HEK293 (cell line): ENCODE measurements at regions not wholly inside any gene's neighbourhood (a gene's known extent, or its start where the extent isn't known, plus 50 kb on each side); places are given as distances from the start of the nearest gene placed in this dataset.

Experiments used
- CTCF ChIA-PET: fragments of 350-600 bp; formaldehyde crosslinking; extraction: SDS; loops from one replicate; lab custom pipeline; 2021; ENCODE audit warnings: antibody characterized with exemption; lab: Yijun Ruan, JAX
- POLR2A ChIA-PET: fragments of 300-600 bp; formaldehyde crosslinking; extraction: SDS; loops from one replicate; lab custom pipeline; 2020; ENCODE audit warnings: antibody characterized with exemption, inconsistent platforms; lab: Yijun Ruan, JAX
- H3K27ac ChIP-seq: fragments of 200-500 bp; sonication (Bioruptor generic); 2 replicates; pipeline ENCODE4 v1.5.1; 2014; ENCODE audit warnings: low read depth, low read length, control low read depth, inconsistent platforms; ENCODE audit errors: extremely low read depth
- H3K36me3 ChIP-seq, 2 experiments: fragments of 200-500 bp in 1 of 2; sonication (Bioruptor generic) in 1 of 2; 1 replicate in 1 of 2; 2 replicates in 1 of 2; pipeline ENCODE4 v1.5.1; 2014 to 2017; ENCODE audit warnings: inconsistent platforms in 2 of 2, low read length in 2 of 2; ENCODE audit not compliant: control insufficient read depth in 2 of 2, insufficient read depth in 1 of 2
- H3K4me1 ChIP-seq: fragments of 200-500 bp; sonication (Bioruptor generic); 2 replicates; pipeline ENCODE4 v1.5.1; 2014; ENCODE audit warnings: mild to moderate bottlenecking, low read length, inconsistent platforms; ENCODE audit not compliant: control insufficient read depth, insufficient read depth
- H3K4me3 ChIP-seq: 2 replicates; pipeline ENCODE4 v1.5.1; 2011; ENCODE audit warnings: low read depth, mild to moderate bottlenecking, control low read depth, low read length, moderate library complexity
- H3K9me3 ChIP-seq: fragments of 200-500 bp; sonication (Bioruptor generic); 2 replicates; pipeline ENCODE4 v1.5.1; 2014; ENCODE audit warnings: low read depth, low read length, inconsistent platforms; ENCODE audit not compliant: control insufficient read depth, insufficient read depth
- BCL11B ChIP-seq: fragments of 450-650 bp; formaldehyde crosslinking; IDR thresholded peaks from 2 replicates; pipeline ENCODE4 v1.5.1; 2016; ENCODE audit warnings: low read depth, missing biosample characterization, missing genetic modification characterization
- GLI4 ChIP-seq: fragments of 450-650 bp; formaldehyde crosslinking; IDR thresholded peaks from 2 replicates; pipeline ENCODE4 v1.5.1; 2016; ENCODE audit warnings: missing biosample characterization, missing genetic modification characterization
- KLF8 ChIP-seq: fragments of 450-650 bp; formaldehyde crosslinking; IDR thresholded peaks from 2 replicates; pipeline ENCODE4 v1.5.1; 2016; ENCODE audit warnings: missing biosample characterization, missing genetic modification characterization
- OVOL3 ChIP-seq: fragments of 450-650 bp; formaldehyde crosslinking; IDR thresholded peaks from 2 replicates; pipeline ENCODE4 v1.5.1; 2016; ENCODE audit warnings: missing biosample characterization, missing genetic modification characterization
- ZFP3 ChIP-seq: fragments of 450-650 bp; formaldehyde crosslinking; IDR thresholded peaks from 2 replicates; pipeline ENCODE4 v1.5.1; 2016; ENCODE audit warnings: low read depth, missing biosample characterization, missing genetic modification characterization
- ZFP37 ChIP-seq: fragments of 450-650 bp; formaldehyde crosslinking; IDR thresholded peaks from 2 replicates; pipeline ENCODE4 v1.5.1; 2016; ENCODE audit warnings: missing biosample characterization, missing genetic modification characterization
- ZFP69B ChIP-seq: fragments of 450-650 bp; formaldehyde crosslinking; IDR thresholded peaks from 2 replicates; pipeline ENCODE4 v1.5.1; 2016; ENCODE audit warnings: missing biosample characterization, missing genetic modification characterization
- ZNF112 ChIP-seq: fragments of 450-650 bp; formaldehyde crosslinking; IDR thresholded peaks from 2 replicates; pipeline ENCODE4 v1.5.0; 2017; ENCODE audit warnings: missing biosample characterization, missing genetic modification characterization
- ZNF175 ChIP-seq: fragments of 450-650 bp; formaldehyde crosslinking; IDR thresholded peaks from 2 replicates; pipeline ENCODE4 v1.5.1; 2016; ENCODE audit warnings: missing biosample characterization, missing genetic modification characterization
- ZNF2 ChIP-seq: fragments of 450-650 bp; formaldehyde crosslinking; IDR thresholded peaks from 2 replicates; pipeline ENCODE4 v1.5.1; 2016; ENCODE audit warnings: missing biosample characterization, missing genetic modification characterization
- ZNF24 ChIP-seq: fragments of 450-650 bp; formaldehyde crosslinking; IDR thresholded peaks from 2 replicates; pipeline ENCODE4 v1.5.1; 2016; ENCODE audit warnings: missing biosample characterization, missing genetic modification characterization
- ZNF529 ChIP-seq: fragments of 450-650 bp; formaldehyde crosslinking; IDR thresholded peaks from 2 replicates; pipeline ENCODE4 v1.5.1; 2017; ENCODE audit warnings: missing genetic modification characterization, missing biosample characterization; ENCODE audit not compliant: insufficient replicate concordance
- ZNF530 ChIP-seq: fragments of 450-650 bp; formaldehyde crosslinking; IDR thresholded peaks from 2 replicates; pipeline ENCODE4 v1.5.1; 2016; ENCODE audit warnings: low read depth, missing biosample characterization, missing genetic modification characterization
- ZNF548 ChIP-seq: fragments of 450-650 bp; formaldehyde crosslinking; IDR thresholded peaks from 2 replicates; pipeline ENCODE4 v1.5.1; 2016; ENCODE audit warnings: missing biosample characterization, missing genetic modification characterization
- ZNF560 ChIP-seq: fragments of 450-650 bp; formaldehyde crosslinking; IDR thresholded peaks from 2 replicates; pipeline ENCODE4 v1.5.1; 2017; ENCODE audit warnings: missing biosample characterization, missing genetic modification characterization, borderline replicate concordance
- ZNF596 ChIP-seq: fragments of 450-650 bp; IDR thresholded peaks from 2 replicates; pipeline ENCODE4 v1.5.0; 2018; ENCODE audit warnings: missing biosample characterization, mild to moderate bottlenecking, missing genetic modification characterization, moderate library complexity
- ZNF654 ChIP-seq: fragments of 450-650 bp; formaldehyde crosslinking; IDR thresholded peaks from 2 replicates; pipeline ENCODE4 v1.5.1; 2016; ENCODE audit warnings: low read depth, missing biosample characterization, missing genetic modification characterization
- ZNF664 ChIP-seq: fragments of 450-650 bp; formaldehyde crosslinking; IDR thresholded peaks from 2 replicates; pipeline ENCODE4 v1.5.1; 2016; ENCODE audit warnings: missing biosample characterization, missing genetic modification characterization
- ZNF76 ChIP-seq: fragments of 450-650 bp; formaldehyde crosslinking; IDR thresholded peaks from 2 replicates; pipeline ENCODE4; 2016; ENCODE audit warnings: low read depth, missing biosample characterization, missing genetic modification characterization, borderline replicate concordance
- ZNF830 ChIP-seq: fragments of 450-650 bp; IDR thresholded peaks from 2 replicates; pipeline ENCODE4 v1.5.0; 2018; ENCODE audit warnings: missing biosample characterization, missing genetic modification characterization, low read depth, mild to moderate bottlenecking, moderate library complexity
- ZXDB ChIP-seq: fragments of 450-650 bp; formaldehyde crosslinking; IDR thresholded peaks from 2 replicates; pipeline ENCODE4 v1.5.1; 2016; ENCODE audit warnings: missing biosample characterization, missing genetic modification characterization
- TF ChIP-seq, protein P1 (sequence below): fragments of 450-650 bp; formaldehyde crosslinking; IDR thresholded peaks from 2 replicates; pipeline ENCODE4 v1.5.1; 2016; ENCODE audit warnings: missing biosample characterization, missing genetic modification characterization
- TF ChIP-seq, protein P2 (sequence below): fragments of 450-650 bp; formaldehyde crosslinking; IDR thresholded peaks from 2 replicates; pipeline ENCODE4 v1.5.1; 2016; ENCODE audit warnings: missing biosample characterization, missing genetic modification characterization
- TF ChIP-seq, protein P3 (sequence below): fragments of 450-650 bp; formaldehyde crosslinking; IDR thresholded peaks from 2 replicates; pipeline ENCODE4 v1.5.1; 2017; ENCODE audit warnings: missing biosample characterization, mild to moderate bottlenecking, missing genetic modification characterization, moderate library complexity

DNA sequence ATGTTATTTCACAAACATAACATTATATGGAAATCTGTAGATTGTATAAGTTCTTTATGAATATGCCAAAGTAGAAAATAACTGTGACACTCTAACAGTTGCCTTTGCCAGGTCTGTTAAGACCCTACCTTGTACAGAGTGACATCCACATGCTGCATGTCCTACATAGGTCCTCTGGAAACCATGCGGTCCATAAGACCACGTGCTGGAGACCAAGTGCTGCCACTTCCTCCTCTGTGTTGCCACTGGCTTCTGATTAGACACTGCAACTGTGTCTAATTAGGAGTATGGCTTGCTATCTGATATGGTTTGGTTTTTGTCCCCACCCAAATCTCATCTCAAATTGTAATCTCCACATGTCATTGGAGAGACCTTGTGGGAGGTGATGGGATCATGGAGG lies 855.5 kb upstream of the SEMA6D start:
- Histone ChIP-seq H3K27ac (no peak overlapping the region), H3K9me3 (no peaks in the 10 kb centered on the region), H3K36me3 (no peaks in the 10 kb centered on the region), H3K4me1 (no peaks in the 10 kb centered on the region), H3K4me3 (no peak overlapping the region)
- TF ChIP-seq ZFP37 (tag by site-specific recombination) (no peak), ZXDB (tag by site-specific recombination) (no peak), ZNF175 (tag by site-specific recombination) (no peak), ZFP3 (tag by site-specific recombination) (no peak), ZNF76 (tag by site-specific recombination) (no peak), ZNF654 (tag by site-specific recombination) (no peak), BCL11B (tag by site-specific recombination) (no peak), ZNF529 (tag by site-specific recombination) (no peak), OVOL3 (tag by site-specific recombination) (no peak), ZNF560 (tag by site-specific recombination) (no peak), ZNF2 (tag by site-specific recombination) (no peak), ZNF548 (tag by site-specific recombination) (no peak), ZFP69B (tag by site-specific recombination) (no peak), ZNF664 (tag by site-specific recombination) (no peak), ZNF830 (tag by site-specific recombination) (no peak), ZNF596 (tag by site-specific recombination) (no peak), ZNF24 (tag by site-specific recombination) (no peak)
- TF ChIP-seq, protein P1, sequence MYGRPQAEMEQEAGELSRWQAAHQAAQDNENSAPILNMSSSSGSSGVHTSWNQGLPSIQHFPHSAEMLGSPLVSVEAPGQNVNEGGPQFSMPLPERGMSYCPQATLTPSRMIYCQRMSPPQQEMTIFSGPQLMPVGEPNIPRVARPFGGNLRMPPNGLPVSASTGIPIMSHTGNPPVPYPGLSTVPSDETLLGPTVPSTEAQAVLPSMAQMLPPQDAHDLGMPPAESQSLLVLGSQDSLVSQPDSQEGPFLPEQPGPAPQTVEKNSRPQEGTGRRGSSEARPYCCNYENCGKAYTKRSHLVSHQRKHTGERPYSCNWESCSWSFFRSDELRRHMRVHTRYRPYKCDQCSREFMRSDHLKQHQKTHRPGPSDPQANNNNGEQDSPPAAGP: no peak
- TF ChIP-seq, protein P2, sequence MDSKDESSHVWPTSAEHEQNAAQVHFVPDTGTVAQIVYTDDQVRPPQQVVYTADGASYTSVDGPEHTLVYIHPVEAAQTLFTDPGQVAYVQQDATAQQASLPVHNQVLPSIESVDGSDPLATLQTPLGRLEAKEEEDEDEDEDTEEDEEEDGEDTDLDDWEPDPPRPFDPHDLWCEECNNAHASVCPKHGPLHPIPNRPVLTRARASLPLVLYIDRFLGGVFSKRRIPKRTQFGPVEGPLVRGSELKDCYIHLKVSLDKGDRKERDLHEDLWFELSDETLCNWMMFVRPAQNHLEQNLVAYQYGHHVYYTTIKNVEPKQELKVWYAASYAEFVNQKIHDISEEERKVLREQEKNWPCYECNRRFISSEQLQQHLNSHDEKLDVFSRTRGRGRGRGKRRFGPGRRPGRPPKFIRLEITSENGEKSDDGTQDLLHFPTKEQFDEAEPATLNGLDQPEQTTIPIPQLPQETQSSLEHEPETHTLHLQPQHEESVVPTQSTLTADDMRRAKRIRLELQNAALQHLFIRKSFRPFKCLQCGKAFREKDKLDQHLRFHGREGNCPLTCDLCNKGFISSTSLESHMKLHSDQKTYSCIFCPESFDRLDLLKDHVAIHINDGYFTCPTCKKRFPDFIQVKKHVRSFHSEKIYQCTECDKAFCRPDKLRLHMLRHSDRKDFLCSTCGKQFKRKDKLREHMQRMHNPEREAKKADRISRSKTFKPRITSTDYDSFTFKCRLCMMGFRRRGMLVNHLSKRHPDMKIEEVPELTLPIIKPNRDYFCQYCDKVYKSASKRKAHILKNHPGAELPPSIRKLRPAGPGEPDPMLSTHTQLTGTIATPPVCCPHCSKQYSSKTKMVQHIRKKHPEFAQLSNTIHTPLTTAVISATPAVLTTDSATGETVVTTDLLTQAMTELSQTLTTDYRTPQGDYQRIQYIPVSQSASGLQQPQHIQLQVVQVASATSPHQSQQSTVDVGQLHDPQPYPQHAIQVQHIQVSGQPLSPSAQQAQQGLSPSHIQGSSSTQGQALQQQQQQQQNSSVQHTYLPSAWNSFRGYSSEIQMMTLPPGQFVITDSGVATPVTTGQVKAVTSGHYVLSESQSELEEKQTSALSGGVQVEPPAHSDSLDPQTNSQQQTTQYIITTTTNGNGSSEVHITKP (tag by site-specific recombination): no peak
- ChIA-PET CTCF (no interaction called here), POLR2A (no interaction called here)

DNA sequence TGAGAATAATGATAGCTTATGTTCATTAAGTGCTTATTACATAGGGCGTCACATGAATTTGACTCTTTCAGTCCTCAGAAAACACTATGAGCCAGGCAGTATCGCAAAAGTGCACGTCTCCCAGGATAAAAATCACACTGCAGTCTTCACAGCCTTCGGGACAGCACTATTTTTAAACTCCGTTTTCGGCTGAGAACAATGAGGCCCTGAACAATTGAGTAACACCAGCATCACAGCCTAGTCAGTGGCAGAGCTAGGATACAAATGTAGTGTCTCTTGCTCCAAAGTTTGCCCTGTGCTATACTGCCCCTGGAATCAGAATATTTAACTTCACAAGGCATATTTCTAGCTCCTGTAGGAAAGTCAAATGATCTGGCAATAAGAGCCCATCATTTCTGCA lies 852.1 kb upstream of the SEMA6D start:
- TF ChIP-seq, protein P3, sequence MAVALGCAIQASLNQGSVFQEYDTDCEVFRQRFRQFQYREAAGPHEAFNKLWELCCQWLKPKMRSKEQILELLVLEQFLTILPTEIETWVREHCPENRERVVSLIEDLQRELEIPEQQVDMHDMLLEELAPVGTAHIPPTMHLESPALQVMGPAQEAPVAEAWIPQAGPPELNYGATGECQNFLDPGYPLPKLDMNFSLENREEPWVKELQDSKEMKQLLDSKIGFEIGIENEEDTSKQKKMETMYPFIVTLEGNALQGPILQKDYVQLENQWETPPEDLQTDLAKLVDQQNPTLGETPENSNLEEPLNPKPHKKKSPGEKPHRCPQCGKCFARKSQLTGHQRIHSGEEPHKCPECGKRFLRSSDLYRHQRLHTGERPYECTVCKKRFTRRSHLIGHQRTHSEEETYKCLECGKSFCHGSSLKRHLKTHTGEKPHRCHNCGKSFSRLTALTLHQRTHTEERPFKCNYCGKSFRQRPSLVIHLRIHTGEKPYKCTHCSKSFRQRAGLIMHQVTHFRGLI: no peak
- TF ChIP-seq KLF8 (no peak), ZNF112 (no peak), GLI4 (no peak), ZNF530 (no peak)
- TF ChIP-seq, protein P1: no peak
- no peaks in the 10 kb centered on the region for H3K9me3 ChIP-seq
- H3K36me3 ChIP-seq: no peaks in the 10 kb centered on the region
- H3K27ac ChIP-seq: no peak overlapping the region
- H3K4me3 ChIP-seq: no peak overlapping the region
- CTCF ChIA-PET: no interaction called here
- POLR2A ChIA-PET: no interaction called here
- H3K4me1 ChIP-seq: no peaks in the 10 kb centered on the region
